H1 (cell line): ENCODE measurements at regions not wholly inside any gene's neighbourhood (a gene's known extent, or its start where the extent isn't known, plus 50 kb on each side); places are given as distances from the start of the nearest gene placed in this dataset.
"Not testable (repeated sequence)": the region's sequence is repeated elsewhere in the genome, so short reads cannot be mapped to it uniquely, and the experiment has no call there.

Experiments used
- CTCF ChIA-PET: fragments of 300-600 bp; sonication (Branson Sonifier 250); formaldehyde crosslinking; loops from one replicate; lab custom pipeline; 2021; ENCODE audit not compliant: partially characterized antibody; lab: Charles Lee
- POLR2A ChIA-PET: fragments of 300-600 bp; sonication (Branson Sonifier 250); formaldehyde crosslinking; loops from one replicate; lab custom pipeline; 2021; ENCODE audit warnings: inconsistent platforms; ENCODE audit not compliant: partially characterized antibody; lab: Charles Lee
- DNase-seq, 2 experiments: peaks; one replicate each; pipeline versions ENCODE4 v3.0.0 to v3.0.0-alpha.2; 2010 to 2022; ENCODE audit warnings: low spot score in 2 of 2, low read depth in 1 of 2, mixed read lengths in 1 of 2
- FAIRE-seq: peaks from 2 replicates; lab custom pipeline; 2011; peaks lifted over from hg19 to GRCh38; lab: Jason Lieb, UNC
- H2AFZ ChIP-seq: 2 replicates; pipeline ENCODE4 v1.8.1; 2012; ENCODE audit warnings: low read length, inconsistent platforms
- H2AK5ac ChIP-seq: 2 replicates; pipeline ENCODE4 v1.6.1; 2013; ENCODE audit warnings: low read depth, low read length
- H2BK120ac ChIP-seq: replicated peaks from 2 replicates; pipeline ENCODE3; 2013; ENCODE audit warnings: low read depth, low read length, inconsistent platforms
- H2BK12ac ChIP-seq: 2 replicates; pipeline ENCODE4 v1.6.1; 2013; ENCODE audit warnings: low read depth, low read length
- H2BK15ac ChIP-seq: 2 replicates; pipeline ENCODE4 v1.6.1; 2013; ENCODE audit warnings: low read length
- H2BK20ac ChIP-seq: 2 replicates; pipeline ENCODE4 v1.6.1; 2013; ENCODE audit warnings: low read length
- H2BK5ac ChIP-seq: 2 replicates; pipeline ENCODE4 v1.6.1; 2013; ENCODE audit warnings: low read depth, low read length
- H3K14ac ChIP-seq: 2 replicates; pipeline ENCODE4 v1.6.1; 2013; ENCODE audit warnings: inconsistent platforms; ENCODE audit not compliant: insufficient read length
- H3K18ac ChIP-seq: 2 replicates; pipeline ENCODE4 v1.6.1; 2013; ENCODE audit warnings: low read length; ENCODE audit errors: extremely low read depth
- H3K23ac ChIP-seq: 2 replicates; pipeline ENCODE4 v1.6.1; 2013; ENCODE audit warnings: inconsistent platforms; ENCODE audit not compliant: insufficient read length
- H3K23me2 ChIP-seq: 2 replicates; pipeline ENCODE4 v1.6.1; 2013; ENCODE audit warnings: low read depth, low read length
- H3K27ac ChIP-seq: 2 replicates; pipeline ENCODE4 v1.6.1; 2011; ENCODE audit warnings: low read depth, low read length, inconsistent platforms
- H3K27me3 ChIP-seq, 4 experiments: replicated peaks in 1 of 4; 1 replicate in 1 of 4; 2 replicates in 3 of 4; pipeline versions ENCODE4 v1.6.1 to v1.8.1; 2011 to 2013; ENCODE audit warnings: low read length in 3 of 4, mild to moderate bottlenecking in 3 of 4, inconsistent platforms in 2 of 4, mixed read lengths in 2 of 4, moderate library complexity in 1 of 4; ENCODE audit not compliant: control insufficient read depth in 3 of 4, insufficient read depth in 3 of 4; ENCODE audit errors: extremely low read depth in 1 of 4
- H3K36me3 ChIP-seq, 4 experiments: 2 replicates each; pipeline versions ENCODE4 v1.6.1 to v1.8.1; 2011 to 2013; ENCODE audit warnings: mild to moderate bottlenecking in 4 of 4, low read length in 3 of 4, moderate library complexity in 2 of 4, control low read depth in 1 of 4, inconsistent platforms in 1 of 4; ENCODE audit not compliant: insufficient read depth in 4 of 4, control insufficient read depth in 2 of 4
- H3K4ac ChIP-seq: replicated peaks from 2 replicates; pipeline ENCODE3; 2013; ENCODE audit warnings: low read length, low read depth, mixed read lengths, inconsistent platforms; ENCODE audit not compliant: insufficient read length
- H3K4me1 ChIP-seq, 4 experiments: replicated peaks in 1 of 4; 1 replicate in 1 of 4; 2 replicates in 3 of 4; pipeline versions ENCODE4 v1.6.1 to v1.8.1; 2011 to 2013; ENCODE audit warnings: low read length in 3 of 4, inconsistent platforms in 2 of 4, mixed read lengths in 1 of 4; ENCODE audit not compliant: insufficient read depth in 4 of 4, control insufficient read depth in 3 of 4
- H3K4me2 ChIP-seq, 2 experiments: 2 replicates each; pipeline versions ENCODE4 v1.6.1 to v1.8.1; 2011 to 2013; ENCODE audit warnings: low read depth in 2 of 2, low read length in 2 of 2, control low read depth in 1 of 2, inconsistent platforms in 1 of 2, mild to moderate bottlenecking in 1 of 2; ENCODE audit not compliant: insufficient read depth in 1 of 2
- H3K4me3 ChIP-seq, 4 experiments: fragments of 200-600, 300-600 bp in 1 of 4; sonication (generic), shearing (Covaris generic), sonication (Bioruptor Twin) in 1 of 4; 2 replicates each; pipeline versions ENCODE4 v1.5.1 to v1.8.1; 2011 to 2016; ENCODE audit warnings: low read length in 4 of 4, low read depth in 3 of 4, control low read depth in 2 of 4, inconsistent platforms in 2 of 4, mild to moderate bottlenecking in 2 of 4, mixed read lengths in 1 of 4, moderate library complexity in 1 of 4; ENCODE audit not compliant: insufficient read depth in 2 of 4; ENCODE audit errors: extremely low read depth in 1 of 4
- H3K56ac ChIP-seq: replicated peaks from 2 replicates; pipeline ENCODE3; 2013; ENCODE audit warnings: low read depth, mild to moderate bottlenecking, mixed read lengths, low read length, inconsistent platforms; ENCODE audit not compliant: insufficient read length
- H3K79me1 ChIP-seq: 2 replicates; pipeline ENCODE4 v1.6.1; 2013; ENCODE audit warnings: low read depth, low read length, control low read depth
- H3K79me2 ChIP-seq, 2 experiments: 2 replicates each; pipeline versions ENCODE4 v1.6.1 to v1.8.1; 2012 to 2013; ENCODE audit warnings: low read length in 2 of 2, mild to moderate bottlenecking in 2 of 2, inconsistent platforms in 1 of 2; ENCODE audit not compliant: insufficient read depth in 2 of 2, control insufficient read depth in 1 of 2
- H3K9ac ChIP-seq, 4 experiments: replicated peaks in 1 of 4; 1 replicate in 1 of 4; 2 replicates in 3 of 4; pipeline versions ENCODE4 v1.6.1 to v1.8.1; 2011 to 2013; ENCODE audit warnings: low read depth in 3 of 4, low read length in 3 of 4, control low read depth in 2 of 4, mild to moderate bottlenecking in 2 of 4, moderate library complexity in 2 of 4, inconsistent platforms in 1 of 4; ENCODE audit errors: extremely low read depth in 1 of 4
- H3K9me3 ChIP-seq, 2 experiments: 2 replicates each; pipeline versions ENCODE4 v1.6.1 to v1.8.1; 2012 to 2013; ENCODE audit warnings: mild to moderate bottlenecking in 2 of 2, moderate library complexity in 2 of 2, control low read depth in 1 of 2, inconsistent platforms in 1 of 2, low read depth in 1 of 2, low read length in 1 of 2, mixed read lengths in 1 of 2; ENCODE audit not compliant: insufficient read depth in 2 of 2
- H4K20me1 ChIP-seq, 2 experiments: replicated peaks in 1 of 2; 2 replicates each; pipeline versions ENCODE3 to v1.8.1; 2011 to 2013; ENCODE audit warnings: inconsistent platforms in 2 of 2, low read length in 2 of 2, mild to moderate bottlenecking in 1 of 2; ENCODE audit not compliant: insufficient read depth in 2 of 2, control insufficient read depth in 1 of 2
- H4K5ac ChIP-seq: 2 replicates; pipeline ENCODE4 v1.6.1; 2013; ENCODE audit warnings: low read length, low read depth, mixed read lengths, inconsistent platforms; ENCODE audit not compliant: insufficient read length
- H4K8ac ChIP-seq: 2 replicates; pipeline ENCODE4 v1.8.0; 2013; ENCODE audit warnings: mild to moderate bottlenecking, moderate library complexity, low read length, inconsistent platforms; ENCODE audit not compliant: insufficient read depth; ENCODE audit errors: extremely low read depth
- H4K91ac ChIP-seq: replicated peaks from 2 replicates; pipeline ENCODE3; 2013; ENCODE audit warnings: low read length, mixed read lengths, inconsistent platforms; ENCODE audit not compliant: insufficient read length
- BACH1 ChIP-seq: IDR thresholded peaks from 2 replicates; pipeline ENCODE4 v1.6.1; 2012; ENCODE audit warnings: low read length, improper control_type of control experiment
- CBX8 ChIP-seq: fragments of 300-800, 300-1000 bp; sonication (generic); IDR thresholded peaks from 2 replicates; pipeline ENCODE4 v1.7.1; 2016; ENCODE audit warnings: low read depth, low read length, borderline replicate concordance
- CHD2 ChIP-seq: IDR thresholded peaks from 2 replicates; pipeline ENCODE4 v1.6.1; 2012; ENCODE audit warnings: low read length, improper control_type of control experiment
- GTF2F1 ChIP-seq: IDR thresholded peaks from 2 replicates; pipeline ENCODE4 v1.6.1; 2012; ENCODE audit warnings: low read depth, low read length, improper control_type of control experiment, borderline replicate concordance
- RNF2 ChIP-seq: fragments of 200-900, 300-1000 bp; sonication (generic); IDR thresholded peaks from 2 replicates; pipeline ENCODE4 v1.7.1; 2016; ENCODE audit warnings: borderline replicate concordance, low read depth, mild to moderate bottlenecking, antibody characterized with exemption, low read length; ENCODE audit not compliant: poor library complexity, severe bottlenecking; ENCODE audit errors: missing control alignments
- WGBS, 2 experiments: shearing (Covaris generic) in 1 of 2; methylation state at CpG; one replicate each; pipeline versions ENCODE4 v1.1.6 to v1.1.7; 2013 to 2015; ENCODE audit warnings: low lambda C conversion rate in 2 of 2, mixed read lengths in 2 of 2, inconsistent platforms in 1 of 2, low coverage in 1 of 2, missing lambda C conversion rate in 1 of 2; ENCODE audit not compliant: insufficient replicate concordance in 2 of 2, insufficient coverage in 1 of 2, insufficient read length in 1 of 2; ENCODE audit errors: extremely low coverage in 1 of 2, missing lambda C conversion rate in 1 of 2; 5-methylcytosine and 5-hydroxymethylcytosine counted together

- TF ChIP-seq CBX8 (no peak), RNF2 (no peak), GTF2F1 (no peak), BACH1 (no peak), CHD2 (no peak)
- TF ChIP-seq, all 59 proteins: peak for 0
These were observed 362.2 kb downstream of the SRGAP2C start (continued) for GRCh38 chr1:121546830-121547591.

- 97% methylated on average over 2 of the region's 2 CpGs; no CpG with 5 or more reads in 1 of the 2 experiments for WGBS, 2 experiments
- H3K9ac ChIP-seq, H3K4me3 ChIP-seq, POLR2A ChIA-PET, H3K23me2 ChIP-seq, H2BK5ac ChIP-seq, H3K27me3 ChIP-seq, H2BK120ac ChIP-seq, H3K14ac ChIP-seq, H2AK5ac ChIP-seq, H4K8ac ChIP-seq, DNase-seq, H4K20me1 ChIP-seq, H4K5ac ChIP-seq, H3K36me3 ChIP-seq, CTCF ChIA-PET, H3K23ac ChIP-seq, H3K4me1 ChIP-seq, FAIRE-seq, H2AFZ ChIP-seq, H4K91ac ChIP-seq, H3K79me1 ChIP-seq, H3K18ac ChIP-seq, H3K9me3 ChIP-seq, H3K56ac ChIP-seq, H3K4ac ChIP-seq, H3K79me2 ChIP-seq, H2BK20ac ChIP-seq, H2BK15ac ChIP-seq, H2BK12ac ChIP-seq, H3K27ac ChIP-seq, H3K4me2 ChIP-seq: not testable (repeated sequence)
These were observed 363.0 kb downstream of the SRGAP2C start for GRCh38 chr1:121547726-121548125.
